GM23248 (cell line): ENCODE measurements at regions not wholly inside any gene's neighbourhood (a gene's known extent, or its start where the extent isn't known, plus 50 kb on each side); places are given as distances from the start of the nearest gene placed in this dataset.

Source experiments
- EZH2 ChIP-seq: fragments of 200-600 bp; sonication (generic); IDR thresholded peaks from 2 replicates; pipeline ENCODE4 v1.6.1; 2018; ENCODE audit warnings: antibody characterized with exemption, mild to moderate bottlenecking; ENCODE audit not compliant: insufficient read depth, poor library complexity, severe bottlenecking
- EZH2phosphoT487 ChIP-seq: fragments of 200-600 bp; sonication (generic); IDR thresholded peaks from 2 replicates; pipeline ENCODE4 v1.6.1; 2018; ENCODE audit warnings: antibody characterized with exemption, moderate library complexity, mild to moderate bottlenecking, low read depth; ENCODE audit not compliant: insufficient read depth

DNA sequence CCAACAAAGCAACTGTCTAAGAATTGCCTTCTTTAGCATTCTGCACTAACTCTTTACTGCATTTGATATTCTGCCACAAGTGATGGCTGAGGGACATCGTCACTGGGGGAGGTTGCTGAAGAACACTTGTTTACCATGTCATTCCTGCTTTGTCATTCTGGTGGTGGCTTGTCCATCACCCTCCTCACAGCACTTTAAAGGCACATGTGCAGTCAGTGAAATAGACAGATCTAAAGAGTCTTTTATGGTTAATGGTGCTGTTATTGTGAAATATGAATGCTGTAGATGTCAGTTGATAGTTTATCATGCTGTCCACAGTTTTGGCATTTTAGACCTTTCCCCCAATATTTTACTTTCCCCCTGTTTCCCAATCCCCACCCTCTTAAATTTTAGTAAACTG lies 120.9 kb upstream of the TSC22D1 start:
- TF ChIP-seq EZH2 (no peak), EZH2phosphoT487 (no peak)
